GM12865 (cell line): ENCODE measurements at regions not wholly inside any gene's neighbourhood (a gene's known extent, or its start where the extent isn't known, plus 50 kb on each side); places are given as distances from the start of the nearest gene placed in this dataset.
A peak's percentile ranks its signal among the peaks of the same experiment; 100 is the strongest.
"Not testable (repeated sequence)": the region's sequence is repeated elsewhere in the genome, so short reads cannot be mapped to it uniquely, and the experiment has no call there.

Source experiments
- DNase-seq: peaks from one replicate; pipeline ENCODE4 v3.0.0; 2010; ENCODE audit warnings: low read depth
- H3K4me3 ChIP-seq: 2 replicates; pipeline ENCODE4 v1.5.1; 2011; ENCODE audit warnings: mild to moderate bottlenecking, low read depth, low read length, control low read depth
- CTCF ChIP-seq: IDR thresholded peaks from 2 replicates; pipeline ENCODE4 v1.5.1; 2011; ENCODE audit warnings: low read length, control low read depth, low read depth, inconsistent platforms; ENCODE audit not compliant: insufficient read depth; ENCODE audit errors: missing control alignments

GRCh38 chr5:112036206-112036605 lies 279.2 kb upstream of the NREP start:
- no peak overlapping the region for H3K4me3 ChIP-seq
- TF ChIP-seq CTCF: no peak
- DNase-seq: no peak

- no peak for TF ChIP-seq CTCF
- no peak overlapping the region for H3K4me3 ChIP-seq
- no peak for DNase-seq
These were observed 277.5 kb upstream of the NREP start for GRCh38 chr5:112034421-112034979.

- H3K4me3 ChIP-seq, DNase-seq: not testable (repeated sequence)
These were observed 269.9 kb upstream of the NREP start for GRCh38 chr5:112026879-112027278.

- peak; percentile 54 for DNase-seq
- no peak overlapping the region for H3K4me3 ChIP-seq
- TF ChIP-seq CTCF: no peak
These were observed 268.8 kb upstream of the NREP start for GRCh38 chr5:112025757-112026156.

- TF ChIP-seq CTCF: no peak
- H3K4me3 ChIP-seq: no peak overlapping the region
- DNase-seq: peak; percentile 14
These were observed 267.8 kb upstream of the NREP start for GRCh38 chr5:112024769-112025168.

- no peak overlapping the region for H3K4me3 ChIP-seq
- TF ChIP-seq CTCF: no peak
- DNase-seq: peak; percentile 12
These were observed 267.2 kb upstream of the NREP start for GRCh38 chr5:112024221-112024620.

- TF ChIP-seq CTCF: no peak
- peak; percentile 14 for DNase-seq
- no peak overlapping the region for H3K4me3 ChIP-seq
These were observed 266.8 kb upstream of the NREP start for GRCh38 chr5:112023766-112024165.
